ENCODE measurements at regions not wholly inside any gene's neighbourhood (a gene's known extent, or its start where the extent isn't known, plus 50 kb on each side); places are given as distances from the start of the nearest gene placed in this dataset.

DNA sequence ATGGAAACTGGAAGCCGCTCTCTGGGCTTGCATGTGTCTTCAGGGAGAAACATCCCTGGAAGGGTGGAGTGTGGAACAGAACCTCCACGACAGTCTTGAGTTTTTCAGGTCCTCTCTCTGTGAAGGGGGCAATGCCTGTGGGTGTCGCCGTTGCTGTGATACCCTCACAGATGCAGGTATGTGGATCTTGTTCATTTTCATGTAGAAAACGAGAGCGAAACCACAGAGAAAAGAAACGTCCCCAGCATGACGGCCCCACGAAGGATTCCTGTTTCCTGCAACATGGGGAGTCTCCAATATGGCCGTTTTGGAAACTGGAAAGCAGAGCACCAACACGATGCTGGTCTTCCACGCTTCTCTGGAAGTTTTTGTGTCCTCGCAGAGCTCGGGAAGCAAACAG is 187.9 kb downstream of the ALG10 start:
- H2BK120ac ChIP-seq (ENCODE audit: low read depth, low read length): no peak overlapping the region
- no peak overlapping the region for H4K91ac ChIP-seq (ENCODE audit: low read length)
- no peak overlapping the region for H3K9ac ChIP-seq (ENCODE audit: low read length)
- no peak overlapping the region for H2AFZ ChIP-seq (ENCODE audit: low read depth, low read length)
- H3K36me3 ChIP-seq (ENCODE audit: control insufficient read depth in 1 of 2, insufficient read depth in 2 of 2, low read depth in 1 of 2, low read length in 2 of 2): no peaks in the 10 kb centered on the region
- no peak overlapping the region for H3K4ac ChIP-seq (ENCODE audit: low read depth in 1 of 2, low read length in 2 of 2)
- no peak overlapping the region for H3K4me2 ChIP-seq (ENCODE audit: low read length, poor library complexity, severe bottlenecking)
- H2AK5ac ChIP-seq (ENCODE audit: low read length, severe bottlenecking): no peak overlapping the region
- 67% methylated on average over 14 of the region's 14 CpGs for WGBS
- H2BK5ac ChIP-seq (ENCODE audit: low read depth, low read length, poor library complexity, severe bottlenecking): no peak overlapping the region
- H4K8ac ChIP-seq (ENCODE audit: low read length): no peak overlapping the region
- no peak overlapping the region for H3K14ac ChIP-seq (ENCODE audit: low read length in 2 of 2)
- H3K18ac ChIP-seq (ENCODE audit: low read depth in 1 of 2, low read length in 2 of 2): no peak overlapping the region
- H3K9me3 ChIP-seq (ENCODE audit: control insufficient read depth, low read length): no peaks in the 10 kb centered on the region
- H3K23ac ChIP-seq (ENCODE audit: low read length in 2 of 2): no peak overlapping the region
- H2BK12ac ChIP-seq (ENCODE audit: low read length in 2 of 2): no peak overlapping the region
- no peaks in the 10 kb centered on the region for H3K79me1 ChIP-seq (replicated peaks; ENCODE audit: low read length, poor library complexity, severe bottlenecking)
- no peak overlapping the region for H3K27ac ChIP-seq (ENCODE audit: low read length, poor library complexity, severe bottlenecking)
- H3K27me3 ChIP-seq (ENCODE audit: control insufficient read depth in 1 of 2, insufficient read depth in 1 of 2, low read length in 2 of 2): no peaks in the 10 kb centered on the region
- H2BK15ac ChIP-seq (ENCODE audit: low read depth, poor library complexity, severe bottlenecking): no peak overlapping the region
- H3K4me1 ChIP-seq (ENCODE audit: control insufficient read depth, insufficient read depth, low read depth, low read length): no peaks in the 10 kb centered on the region
- no peak for DNase-seq
- no peak overlapping the region for H3K4me3 ChIP-seq (ENCODE audit: insufficient read depth in 1 of 2, low read depth in 1 of 2, low read length in 2 of 2)

DNA sequence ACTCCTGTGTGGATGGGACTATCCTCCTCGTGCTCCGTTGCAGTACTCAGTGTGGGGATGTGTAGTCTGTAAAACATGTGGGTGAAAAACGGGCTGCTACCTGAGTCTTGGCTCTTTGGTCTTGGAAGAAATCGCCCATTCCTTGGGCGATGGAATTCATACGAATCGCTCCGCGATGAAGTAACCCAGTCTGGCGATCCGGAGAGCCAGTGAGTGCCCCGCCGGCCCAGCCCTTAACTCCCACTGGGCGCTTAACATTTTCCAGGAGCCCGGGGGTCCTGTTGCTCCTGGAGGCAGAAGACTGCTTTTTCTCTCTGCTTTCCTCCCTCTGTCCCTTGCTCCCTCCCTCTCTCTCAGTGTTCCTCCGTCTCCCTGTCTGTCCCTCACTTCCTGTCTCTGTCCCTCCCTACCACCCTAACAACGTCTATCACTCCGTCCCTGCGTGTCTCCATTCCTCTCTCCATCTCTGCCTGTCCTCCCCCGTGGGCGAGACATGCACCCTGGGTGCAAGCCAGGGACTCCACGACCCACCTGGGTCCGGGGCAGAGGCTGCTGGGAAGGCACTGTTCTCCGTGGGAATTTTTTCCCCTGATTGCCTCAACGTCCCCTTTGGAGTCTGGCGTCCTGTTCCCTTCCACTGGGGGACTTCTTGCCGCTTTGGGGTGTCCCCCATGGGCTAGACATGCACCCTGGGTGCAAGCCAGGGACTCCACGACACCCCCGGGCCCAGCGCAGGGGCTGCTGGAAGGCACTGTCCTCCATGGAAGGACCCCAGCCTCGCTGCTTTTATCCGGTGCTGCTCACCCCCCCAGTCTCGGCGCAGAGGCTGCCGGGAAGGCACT is 188.6 kb downstream of the ALG10 start:
- H4K91ac ChIP-seq (ENCODE audit: low read length): no peak overlapping the region
- H3K36me3 ChIP-seq (ENCODE audit: control insufficient read depth in 1 of 2, insufficient read depth in 2 of 2, low read depth in 1 of 2, low read length in 2 of 2): no peaks in the 10 kb centered on the region
- H3K4me2 ChIP-seq (ENCODE audit: low read length, poor library complexity, severe bottlenecking): no peak overlapping the region
- H4K8ac ChIP-seq (ENCODE audit: low read length): no peak overlapping the region
- no peak overlapping the region for H2BK120ac ChIP-seq (ENCODE audit: low read depth, low read length)
- no peaks in the 10 kb centered on the region for H3K27me3 ChIP-seq (ENCODE audit: control insufficient read depth in 1 of 2, insufficient read depth in 1 of 2, low read length in 2 of 2)
- no peak overlapping the region for H2BK12ac ChIP-seq (ENCODE audit: low read length in 2 of 2)
- H2BK5ac ChIP-seq (ENCODE audit: low read depth, low read length, poor library complexity, severe bottlenecking): no peak overlapping the region
- H3K9me3 ChIP-seq (ENCODE audit: control insufficient read depth, low read length): no peaks in the 10 kb centered on the region
- no peak overlapping the region for H2AK5ac ChIP-seq (ENCODE audit: low read length, severe bottlenecking)
- no peak overlapping the region for H3K18ac ChIP-seq (ENCODE audit: low read depth in 1 of 2, low read length in 2 of 2)
- no peak overlapping the region for H2BK15ac ChIP-seq (ENCODE audit: low read depth, poor library complexity, severe bottlenecking)
- DNase-seq: no peak
- no peak overlapping the region for H3K27ac ChIP-seq (ENCODE audit: low read length, poor library complexity, severe bottlenecking)
- H3K23ac ChIP-seq (ENCODE audit: low read length in 2 of 2): no peak overlapping the region
- H3K4me3 ChIP-seq (ENCODE audit: insufficient read depth in 1 of 2, low read depth in 1 of 2, low read length in 2 of 2): no peak overlapping the region
- H3K4me1 ChIP-seq (ENCODE audit: control insufficient read depth, insufficient read depth, low read depth, low read length): no peaks in the 10 kb centered on the region
- no peak overlapping the region for H2AFZ ChIP-seq (ENCODE audit: low read depth, low read length)
- H3K79me1 ChIP-seq (replicated peaks; ENCODE audit: low read length, poor library complexity, severe bottlenecking): no peaks in the 10 kb centered on the region
- H3K9ac ChIP-seq (ENCODE audit: low read length): no peak overlapping the region
- WGBS: 81% methylated on average over 35 of the region's 35 CpGs
- H3K4ac ChIP-seq (ENCODE audit: low read depth in 1 of 2, low read length in 2 of 2): no peak overlapping the region
- no peak overlapping the region for H3K14ac ChIP-seq (ENCODE audit: low read length in 2 of 2)

DNA sequence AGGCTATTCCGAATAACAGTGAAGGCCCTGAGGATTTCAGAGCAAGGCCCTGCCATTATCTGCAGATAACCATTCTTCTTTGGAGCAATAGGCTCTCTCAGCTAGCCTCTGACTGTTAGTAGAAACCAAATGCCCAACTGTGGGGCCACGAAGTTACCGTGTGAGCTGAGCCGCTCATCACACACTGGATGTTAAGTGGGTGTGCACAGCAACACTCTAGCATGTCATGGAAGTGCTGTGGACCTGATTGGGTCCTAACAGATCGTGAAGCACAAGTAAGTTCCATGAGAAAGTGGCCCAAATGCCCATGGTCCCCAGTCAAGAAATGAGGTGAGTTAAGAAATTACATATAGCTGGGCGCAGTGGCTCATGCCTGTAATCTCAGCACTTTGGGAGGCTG is 190.4 kb downstream of the ALG10 start:
- H3K23ac ChIP-seq (ENCODE audit: low read length in 2 of 2): no peak overlapping the region
- WGBS: 74% methylated on average over 6 of the region's 6 CpGs
- no peaks in the 10 kb centered on the region for H3K79me1 ChIP-seq (replicated peaks; ENCODE audit: low read length, poor library complexity, severe bottlenecking)
- no peak overlapping the region for H2BK15ac ChIP-seq (ENCODE audit: low read depth, poor library complexity, severe bottlenecking)
- H2AFZ ChIP-seq (ENCODE audit: low read depth, low read length): no peak overlapping the region
- no peak overlapping the region for H3K4ac ChIP-seq (ENCODE audit: low read depth in 1 of 2, low read length in 2 of 2)
- no peak for DNase-seq
- H3K4me1 ChIP-seq (ENCODE audit: control insufficient read depth, insufficient read depth, low read depth, low read length): no peaks in the 10 kb centered on the region
- no peak overlapping the region for H2BK120ac ChIP-seq (ENCODE audit: low read depth, low read length)
- no peaks in the 10 kb centered on the region for H3K36me3 ChIP-seq (ENCODE audit: control insufficient read depth in 1 of 2, insufficient read depth in 2 of 2, low read depth in 1 of 2, low read length in 2 of 2)
- no peaks in the 10 kb centered on the region for H3K9me3 ChIP-seq (ENCODE audit: control insufficient read depth, low read length)
- H3K27ac ChIP-seq (ENCODE audit: low read length, poor library complexity, severe bottlenecking): no peak overlapping the region
- no peaks in the 10 kb centered on the region for H3K27me3 ChIP-seq (ENCODE audit: control insufficient read depth in 1 of 2, insufficient read depth in 1 of 2, low read length in 2 of 2)
- no peak overlapping the region for H4K91ac ChIP-seq (ENCODE audit: low read length)
- H3K14ac ChIP-seq (ENCODE audit: low read length in 2 of 2): no peak overlapping the region
- H3K4me3 ChIP-seq (ENCODE audit: insufficient read depth in 1 of 2, low read depth in 1 of 2, low read length in 2 of 2): no peak overlapping the region
- H2AK5ac ChIP-seq (ENCODE audit: low read length, severe bottlenecking): no peak overlapping the region
- no peak overlapping the region for H3K4me2 ChIP-seq (ENCODE audit: low read length, poor library complexity, severe bottlenecking)
- no peak overlapping the region for H2BK12ac ChIP-seq (ENCODE audit: low read length in 2 of 2)
- no peak overlapping the region for H4K8ac ChIP-seq (ENCODE audit: low read length)
- no peak overlapping the region for H2BK5ac ChIP-seq (ENCODE audit: low read depth, low read length, poor library complexity, severe bottlenecking)
- H3K18ac ChIP-seq (ENCODE audit: low read depth in 1 of 2, low read length in 2 of 2): no peak overlapping the region
- no peak overlapping the region for H3K9ac ChIP-seq (ENCODE audit: low read length)

DNA sequence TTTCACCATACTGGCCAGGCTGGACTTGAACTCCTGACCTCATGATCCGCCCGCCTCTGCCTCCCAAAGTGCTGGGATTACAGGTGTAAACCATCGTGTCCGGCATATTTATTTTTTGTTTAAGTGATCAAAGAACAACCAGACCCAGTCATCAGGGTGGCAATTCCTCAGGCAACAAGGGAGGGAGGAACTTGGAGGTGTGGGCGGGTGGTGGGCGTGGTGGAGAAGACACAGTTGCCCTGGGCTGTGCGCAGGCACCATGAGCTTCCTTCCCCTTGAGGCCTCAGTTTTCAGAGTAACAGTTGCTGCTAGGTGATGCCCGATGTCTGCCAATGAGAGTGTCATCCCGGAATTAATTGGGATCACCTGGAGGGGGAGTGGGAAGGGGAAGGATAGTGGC is 191.7 kb downstream of the ALG10 start:
- Histone ChIP-seq H3K9ac (ENCODE audit: low read length) (no peak overlapping the region), H2BK12ac (ENCODE audit: low read length in 2 of 2) (no peak overlapping the region), H2BK15ac (ENCODE audit: low read depth, poor library complexity, severe bottlenecking) (no peak overlapping the region), H3K79me1 (replicated peaks; ENCODE audit: low read length, poor library complexity, severe bottlenecking) (no peaks in the 10 kb centered on the region), H3K36me3 (ENCODE audit: control insufficient read depth in 1 of 2, insufficient read depth in 2 of 2, low read depth in 1 of 2, low read length in 2 of 2) (no peaks in the 10 kb centered on the region), H2BK5ac (ENCODE audit: low read depth, low read length, poor library complexity, severe bottlenecking) (no peak overlapping the region), H3K27me3 (ENCODE audit: control insufficient read depth in 1 of 2, insufficient read depth in 1 of 2, low read length in 2 of 2) (peaks cover 0 to 2% of the 10 kb centered on the region in 2 experiments), H3K4me2 (ENCODE audit: low read length, poor library complexity, severe bottlenecking) (no peak overlapping the region), H3K4me3 (ENCODE audit: insufficient read depth in 1 of 2, low read depth in 1 of 2, low read length in 2 of 2) (no peak overlapping the region), H3K4ac (ENCODE audit: low read depth in 1 of 2, low read length in 2 of 2) (no peak overlapping the region), H4K91ac (ENCODE audit: low read length) (no peak overlapping the region), H2AK5ac (ENCODE audit: low read length, severe bottlenecking) (no peak overlapping the region), H3K18ac (ENCODE audit: low read depth in 1 of 2, low read length in 2 of 2) (no peak overlapping the region), H2AFZ (ENCODE audit: low read depth, low read length) (no peak overlapping the region), H3K23ac (ENCODE audit: low read length in 2 of 2) (no peak overlapping the region), H3K14ac (ENCODE audit: low read length in 2 of 2) (no peak overlapping the region), H3K9me3 (ENCODE audit: control insufficient read depth, low read length) (no peaks in the 10 kb centered on the region), H2BK120ac (ENCODE audit: low read depth, low read length) (no peak overlapping the region), H3K4me1 (ENCODE audit: control insufficient read depth, insufficient read depth, low read depth, low read length) (no peaks in the 10 kb centered on the region), H3K27ac (ENCODE audit: low read length, poor library complexity, severe bottlenecking) (no peak overlapping the region), H4K8ac (ENCODE audit: low read length) (no peak overlapping the region)
- WGBS: 86% methylated on average over 8 of the region's 9 CpGs
- no peak for DNase-seq
